PC-9 (cell line): ENCODE measurements at regions not wholly inside any gene's neighbourhood (a gene's known extent, or its start where the extent isn't known, plus 50 kb on each side); places are given as distances from the start of the nearest gene placed in this dataset.

Source experiments
- BruUV-seq: library from RNA; stranded (reverse); fragments of 400-500 nt; replicated peaks from 2 replicates; lab custom pipeline; 2021; lab: Mats Ljungman, UMichigan
- CTCF ChIA-PET: fragments of 300-600 bp; sonication (Branson Sonifier 250); formaldehyde crosslinking; loops from one replicate; lab custom pipeline; 2022; ENCODE audit warnings: antibody characterized with exemption; lab: Charles Lee
- POLR2A ChIA-PET: fragments of 300-600 bp; sonication (Branson Sonifier 250); formaldehyde crosslinking; loops from one replicate; lab custom pipeline; 2022; ENCODE audit warnings: antibody characterized with exemption; ENCODE audit not compliant: unreplicated experiment; lab: Charles Lee
- DNase-seq, 2 experiments: peaks; one replicate each; pipeline versions ENCODE4 v3.0.0 to v3.0.0-alpha.2; 2015 to 2022; ENCODE audit warnings: mixed read lengths in 1 of 2
- H2AFZ ChIP-seq: fragments of 200-600 bp; sonication (generic); 2 replicates; pipeline ENCODE4 v1.8.1; 2017; ENCODE audit warnings: antibody characterized with exemption
- H3F3A ChIP-seq: fragments of 200-600 bp; sonication (generic); 2 replicates; pipeline ENCODE4 v1.8.1; 2017; ENCODE audit warnings: antibody characterized with exemption, mild to moderate bottlenecking, low read depth; ENCODE audit not compliant: insufficient read depth
- H3K27ac ChIP-seq: fragments of 200-600 bp; sonication (generic); 2 replicates; pipeline ENCODE4 v1.6.1; 2016; ENCODE audit warnings: mixed run types
- H3K27me3 ChIP-seq: fragments of 200-600 bp; sonication (generic); 2 replicates; pipeline ENCODE4 v1.6.1; 2016; ENCODE audit warnings: low read depth, mixed run types; ENCODE audit not compliant: insufficient read depth
- H3K36me3 ChIP-seq: fragments of 200-600 bp; sonication (generic); 2 replicates; pipeline ENCODE4 v1.6.1; 2016; ENCODE audit warnings: low read depth, mixed run types
- H3K4me1 ChIP-seq: fragments of 200-600 bp; sonication (generic); replicated peaks from 2 replicates; pipeline ENCODE4 v1.6.1; 2016; ENCODE audit warnings: mixed run types; ENCODE audit not compliant: insufficient read depth
- H3K4me2 ChIP-seq: fragments of 200-600 bp; sonication (generic); 2 replicates; pipeline ENCODE4 v1.6.1; 2017; ENCODE audit warnings: mixed run types
- H3K4me3 ChIP-seq: fragments of 200-600 bp; sonication (generic); 2 replicates; pipeline ENCODE4 v1.6.1; 2016; ENCODE audit warnings: mixed run types
- H3K79me2 ChIP-seq: fragments of 200-600 bp; sonication (generic); 2 replicates; pipeline ENCODE4 v1.6.1; 2017; ENCODE audit warnings: low read depth, mixed run types
- H3K9me2 ChIP-seq: fragments of 200-600 bp; sonication (generic); 2 replicates; pipeline ENCODE4 v1.8.1; 2017; ENCODE audit warnings: mild to moderate bottlenecking; ENCODE audit not compliant: insufficient read depth
- H3K9me3 ChIP-seq: fragments of 200-600 bp; sonication (generic); 2 replicates; pipeline ENCODE4 v1.8.1; 2016; ENCODE audit warnings: low read depth; ENCODE audit not compliant: insufficient read depth
- H4K20me1 ChIP-seq: fragments of 200-600 bp; sonication (generic); 2 replicates; pipeline ENCODE4 v1.8.1; 2017; ENCODE audit not compliant: insufficient read depth
- EZH2 ChIP-seq: fragments of 200-600 bp; sonication (generic); IDR thresholded peaks from 2 replicates; pipeline ENCODE4 v1.8.0; 2017; ENCODE audit warnings: antibody characterized with exemption, low read depth
- intact Hi-C: fragments of 100-400 bp; cut with micrococcal nuclease; formaldehyde crosslinking; loops from one replicate; pipeline ENCODE4 v1.10.0; 2022; ENCODE audit not compliant: unreplicated experiment
- TF ChIP-seq, protein P1 (sequence below): fragments of 200-600 bp; sonication (generic); conservative IDR thresholded peaks from 2 replicates; pipeline ENCODE4 v1.6.1; 2017; ENCODE audit warnings: mixed run types, antibody characterized with exemption, mild to moderate bottlenecking, moderate library complexity

DNA sequence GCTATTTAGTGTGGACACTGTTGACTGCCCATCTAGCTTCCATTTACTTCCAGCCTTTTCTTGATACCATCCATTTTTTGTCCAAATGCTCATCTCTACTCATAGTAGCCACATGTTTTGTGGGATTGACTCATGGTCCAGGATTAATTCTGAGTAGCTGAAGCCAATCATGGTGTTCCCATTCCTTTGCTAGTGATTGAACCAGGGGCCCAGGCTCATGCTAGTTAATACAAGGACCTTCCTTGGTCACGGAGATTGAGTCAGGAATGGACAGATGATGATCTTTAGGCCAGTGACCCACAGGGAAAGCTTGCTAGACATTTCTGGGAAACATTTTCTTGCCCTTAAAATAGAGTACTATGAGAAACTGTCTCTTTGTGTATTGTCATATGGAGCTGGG, 272.9 kb upstream of the RIOK2 start:
- TF ChIP-seq, protein P1, sequence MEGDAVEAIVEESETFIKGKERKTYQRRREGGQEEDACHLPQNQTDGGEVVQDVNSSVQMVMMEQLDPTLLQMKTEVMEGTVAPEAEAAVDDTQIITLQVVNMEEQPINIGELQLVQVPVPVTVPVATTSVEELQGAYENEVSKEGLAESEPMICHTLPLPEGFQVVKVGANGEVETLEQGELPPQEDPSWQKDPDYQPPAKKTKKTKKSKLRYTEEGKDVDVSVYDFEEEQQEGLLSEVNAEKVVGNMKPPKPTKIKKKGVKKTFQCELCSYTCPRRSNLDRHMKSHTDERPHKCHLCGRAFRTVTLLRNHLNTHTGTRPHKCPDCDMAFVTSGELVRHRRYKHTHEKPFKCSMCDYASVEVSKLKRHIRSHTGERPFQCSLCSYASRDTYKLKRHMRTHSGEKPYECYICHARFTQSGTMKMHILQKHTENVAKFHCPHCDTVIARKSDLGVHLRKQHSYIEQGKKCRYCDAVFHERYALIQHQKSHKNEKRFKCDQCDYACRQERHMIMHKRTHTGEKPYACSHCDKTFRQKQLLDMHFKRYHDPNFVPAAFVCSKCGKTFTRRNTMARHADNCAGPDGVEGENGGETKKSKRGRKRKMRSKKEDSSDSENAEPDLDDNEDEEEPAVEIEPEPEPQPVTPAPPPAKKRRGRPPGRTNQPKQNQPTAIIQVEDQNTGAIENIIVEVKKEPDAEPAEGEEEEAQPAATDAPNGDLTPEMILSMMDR: no peak
- no peak for TF ChIP-seq EZH2
- Histone ChIP-seq H3F3A (no peaks in the 10 kb centered on the region), H3K9me2 (no peaks in the 10 kb centered on the region), H3K27me3 (no peaks in the 10 kb centered on the region), H3K27ac (no peak overlapping the region), H3K36me3 (no peaks in the 10 kb centered on the region), H4K20me1 (no peaks in the 10 kb centered on the region), H2AFZ (no peak overlapping the region), H3K9me3 (no peaks in the 10 kb centered on the region), H3K4me3 (no peak overlapping the region), H3K4me1 (no peaks in the 10 kb centered on the region), H3K4me2 (no peak overlapping the region), H3K79me2 (no peaks in the 10 kb centered on the region)
- ChIA-PET POLR2A (no interaction called here), CTCF (no interaction called here)
- no peak for DNase-seq
- intact Hi-C loops: no loop called here
- BruUV-seq: no TSS peak

DNA sequence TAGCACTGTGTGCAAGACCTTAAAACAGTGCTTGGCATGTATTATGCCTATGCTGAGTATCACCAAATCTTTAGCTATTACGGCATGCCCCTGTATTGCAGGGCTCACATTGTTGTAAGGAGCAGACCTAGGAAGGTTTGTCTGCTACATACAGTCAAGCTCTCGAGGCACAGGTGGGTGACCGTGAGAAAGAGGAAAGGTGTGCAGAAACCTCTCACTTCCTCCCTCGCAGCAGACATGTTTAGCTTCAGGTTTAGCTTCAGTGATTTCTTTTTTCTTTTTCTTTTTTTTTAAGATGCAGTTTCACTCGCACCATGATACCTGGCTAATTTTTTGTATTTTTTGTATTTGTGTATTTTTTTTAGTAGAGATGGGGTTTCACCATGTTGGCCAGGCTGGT, 275.8 kb upstream of the RIOK2 start:
- BruUV-seq: no TSS peak
- CTCF ChIA-PET: no interaction called here
- no peak for DNase-seq

DNA sequence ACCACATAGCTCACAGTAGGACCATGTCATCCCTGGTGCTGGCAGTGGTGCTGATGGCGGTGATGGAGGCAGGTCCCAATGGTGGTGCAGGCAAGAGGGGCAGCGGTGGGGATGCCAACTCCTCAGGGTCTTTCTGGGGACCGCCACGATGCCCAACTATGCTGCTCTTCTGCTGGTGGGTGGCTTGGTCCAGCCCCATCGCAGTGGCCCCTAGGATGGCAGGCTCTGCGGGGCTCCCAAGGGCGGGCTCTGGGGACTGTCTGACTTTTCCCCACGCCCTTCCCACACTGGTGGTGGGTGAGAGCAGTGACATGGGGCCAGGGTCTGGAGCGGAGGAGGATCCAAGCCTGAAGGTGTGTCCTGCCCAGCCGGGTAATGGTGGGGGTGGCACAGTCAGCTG, 288.9 kb upstream of the RIOK2 start:
- H3F3A ChIP-seq: no peaks in the 10 kb centered on the region
- CTCF ChIA-PET: no interaction called here
- BruUV-seq: no TSS peak
- H3K27me3 ChIP-seq: no peaks in the 10 kb centered on the region
- no peak for TF ChIP-seq EZH2
- TF ChIP-seq, protein P1: no peak
- H3K9me2 ChIP-seq: no peaks in the 10 kb centered on the region
- H3K27ac ChIP-seq: no peak overlapping the region
- H3K4me2 ChIP-seq: no peak overlapping the region
- no peaks in the 10 kb centered on the region for H4K20me1 ChIP-seq
- H3K4me1 ChIP-seq: no peaks in the 10 kb centered on the region
- no peaks in the 10 kb centered on the region for H3K79me2 ChIP-seq
- intact Hi-C loops: no loop called here
- POLR2A ChIA-PET: no interaction called here
- no peak overlapping the region for H2AFZ ChIP-seq
- no peak overlapping the region for H3K4me3 ChIP-seq
- no peaks in the 10 kb centered on the region for H3K36me3 ChIP-seq
- no peak for DNase-seq
- no peaks in the 10 kb centered on the region for H3K9me3 ChIP-seq

More for the DNA sequence above, 275.8 kb upstream of the RIOK2 start:
- no peaks in the 10 kb centered on the region for H3K4me1 ChIP-seq
- H3K27ac ChIP-seq: no peak overlapping the region
- H3K9me3 ChIP-seq: no peaks in the 10 kb centered on the region
- POLR2A ChIA-PET: no interaction called here
- intact Hi-C loops: no loop called here
- no peak for TF ChIP-seq EZH2
- TF ChIP-seq, protein P1: no peak
- H3K27me3 ChIP-seq: no peaks in the 10 kb centered on the region
- no peaks in the 10 kb centered on the region for H3K36me3 ChIP-seq
- H3F3A ChIP-seq: no peaks in the 10 kb centered on the region
- H3K9me2 ChIP-seq: no peaks in the 10 kb centered on the region
- no peaks in the 10 kb centered on the region for H3K79me2 ChIP-seq
- H2AFZ ChIP-seq: no peak overlapping the region
- no peaks in the 10 kb centered on the region for H4K20me1 ChIP-seq
- H3K4me3 ChIP-seq: no peak overlapping the region
- no peak overlapping the region for H3K4me2 ChIP-seq
